ENCODE measurements at regions not wholly inside any gene's neighbourhood (a gene's known extent, or its start where the extent isn't known, plus 50 kb on each side); places are given as distances from the start of the nearest gene placed in this dataset.

DNA sequence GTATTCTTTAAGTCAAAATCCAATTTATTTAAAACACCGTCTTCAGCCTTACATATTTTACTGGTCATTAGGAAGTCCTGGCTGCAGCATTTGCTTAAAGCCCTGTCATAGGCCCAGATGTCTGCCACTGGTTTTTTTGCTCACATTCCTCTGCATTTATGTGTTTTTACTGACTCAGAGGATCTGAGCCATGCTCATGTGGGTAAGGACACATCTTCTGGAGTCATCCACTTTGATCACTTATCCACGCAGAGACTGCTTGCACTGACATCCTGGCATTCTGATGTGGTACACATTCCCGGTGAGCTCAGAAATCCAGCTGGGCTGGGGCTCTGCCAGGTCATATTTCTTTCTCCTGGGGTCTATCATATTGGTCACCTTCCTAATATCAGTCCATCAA is 531.7 kb upstream of the ARGLU1 start:
- no peak overlapping the region for H3K4me3 ChIP-seq (ENCODE audit: low read length)
- TF ChIP-seq ZNF274 (IDR thresholded peaks at IDR 0.05; ENCODE audit: low read depth, low read length) = no peak

DNA sequence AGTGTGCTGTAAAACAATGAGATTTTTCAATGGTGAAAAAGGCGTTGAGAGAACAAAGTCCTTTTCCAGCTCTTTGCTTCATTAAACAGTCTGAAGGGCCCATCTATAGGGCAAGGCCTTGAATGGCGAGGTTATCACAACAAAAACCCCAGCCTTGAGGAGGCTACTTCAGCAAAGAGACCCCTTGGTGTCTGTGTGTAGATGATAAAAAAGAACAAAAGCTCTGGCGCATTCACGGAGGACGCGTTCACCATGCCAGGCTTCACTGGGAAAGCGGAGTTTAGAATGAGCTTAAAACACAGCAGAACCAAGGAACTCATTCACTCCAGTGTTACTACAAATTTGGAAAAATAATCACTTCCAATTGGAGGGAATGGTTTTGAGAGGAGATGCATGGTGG is 530.0 kb upstream of the ARGLU1 start:
- TF ChIP-seq ZNF274 (IDR thresholded peaks at IDR 0.05; ENCODE audit: low read depth, low read length) = no peak
- no peak overlapping the region for H3K4me3 ChIP-seq (ENCODE audit: low read length)

DNA sequence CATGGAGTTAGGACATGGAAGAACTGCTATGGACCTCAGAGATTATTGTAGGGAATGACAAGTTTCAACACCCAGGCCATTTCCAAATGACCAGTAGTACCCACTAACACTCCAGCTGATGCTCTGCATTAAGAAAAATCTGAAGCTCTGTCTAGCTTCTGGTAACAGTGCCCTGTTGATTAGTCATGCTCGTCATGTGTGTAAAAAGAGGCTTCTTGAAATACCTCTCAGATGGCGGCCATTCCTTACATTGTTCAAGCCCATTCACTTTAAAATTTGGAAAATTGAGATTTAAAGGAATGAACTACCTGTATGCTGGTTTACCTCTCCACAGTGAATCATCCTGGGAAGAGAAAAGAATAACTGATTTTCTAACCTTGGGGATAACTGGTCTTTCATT is 527.9 kb upstream of the ARGLU1 start:
- no peak for TF ChIP-seq ZNF274 (IDR thresholded peaks at IDR 0.05; ENCODE audit: low read depth, low read length)
- H3K4me3 ChIP-seq (ENCODE audit: low read length) = no peak overlapping the region

DNA sequence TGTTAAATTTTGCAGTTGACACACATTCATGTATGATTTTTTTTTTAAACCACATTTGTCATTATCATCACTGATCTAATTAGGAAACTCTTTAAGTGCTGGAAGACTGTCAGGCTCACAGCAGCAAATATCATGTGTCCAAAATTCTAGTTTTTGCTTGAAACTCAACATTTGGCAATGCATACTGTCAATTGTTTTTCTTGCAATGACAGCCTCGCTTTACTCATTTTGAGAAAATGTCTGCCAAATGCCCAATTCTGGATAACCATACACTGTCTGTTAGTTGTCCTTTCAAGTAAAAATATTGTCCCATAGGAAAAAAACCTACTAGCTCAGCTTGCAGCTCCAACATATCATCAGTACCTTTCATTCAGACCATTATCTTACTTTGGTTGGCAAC is 523.9 kb upstream of the ARGLU1 start:
- H3K4me3 ChIP-seq (ENCODE audit: low read length) = no peak overlapping the region
- no peak for TF ChIP-seq ZNF274 (IDR thresholded peaks at IDR 0.05; ENCODE audit: low read depth, low read length)

DNA sequence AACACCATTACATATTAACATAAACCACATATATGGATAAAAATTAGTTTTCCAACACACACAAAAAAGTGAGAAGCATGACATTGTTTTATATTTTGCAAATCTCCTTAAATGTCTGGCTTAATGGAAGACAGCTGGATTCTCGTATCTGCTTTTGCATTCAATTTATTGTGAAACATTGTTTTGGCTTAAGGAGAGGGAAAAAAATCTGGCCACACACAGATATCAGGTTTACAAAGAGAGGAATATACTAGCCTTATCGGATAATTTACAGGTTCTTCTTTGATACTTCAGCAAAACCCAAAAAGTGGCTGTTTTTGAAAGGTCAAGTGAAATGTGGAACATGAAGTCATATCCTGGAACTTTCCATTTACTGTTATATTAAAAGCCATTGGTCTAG is 523.5 kb upstream of the ARGLU1 start:
- TF ChIP-seq ZNF274 (IDR thresholded peaks at IDR 0.05; ENCODE audit: low read depth, low read length) = no peak
- no peak overlapping the region for H3K4me3 ChIP-seq (ENCODE audit: low read length)

DNA sequence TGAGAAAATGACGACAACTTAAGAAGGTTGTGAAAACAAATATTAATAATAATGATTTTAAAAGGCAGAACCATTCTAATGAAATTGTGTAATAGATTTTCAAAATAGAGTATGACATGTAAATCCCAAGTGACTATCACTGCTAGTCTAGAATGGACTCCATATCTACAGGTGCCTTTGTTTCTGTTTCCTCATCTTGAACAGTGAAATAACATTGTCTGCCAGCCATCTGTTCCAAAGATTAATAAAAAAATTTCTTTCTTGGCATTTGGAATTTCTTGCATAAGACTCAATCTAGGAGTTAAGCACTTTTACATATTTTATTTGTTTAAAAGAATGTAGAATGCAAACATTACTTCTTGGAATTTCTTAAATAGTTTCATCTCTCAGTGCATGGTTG is 520.1 kb upstream of the ARGLU1 start:
- no peak overlapping the region for H3K4me3 ChIP-seq (ENCODE audit: low read length)
- TF ChIP-seq ZNF274 (IDR thresholded peaks at IDR 0.05; ENCODE audit: low read depth, low read length) = no peak

DNA sequence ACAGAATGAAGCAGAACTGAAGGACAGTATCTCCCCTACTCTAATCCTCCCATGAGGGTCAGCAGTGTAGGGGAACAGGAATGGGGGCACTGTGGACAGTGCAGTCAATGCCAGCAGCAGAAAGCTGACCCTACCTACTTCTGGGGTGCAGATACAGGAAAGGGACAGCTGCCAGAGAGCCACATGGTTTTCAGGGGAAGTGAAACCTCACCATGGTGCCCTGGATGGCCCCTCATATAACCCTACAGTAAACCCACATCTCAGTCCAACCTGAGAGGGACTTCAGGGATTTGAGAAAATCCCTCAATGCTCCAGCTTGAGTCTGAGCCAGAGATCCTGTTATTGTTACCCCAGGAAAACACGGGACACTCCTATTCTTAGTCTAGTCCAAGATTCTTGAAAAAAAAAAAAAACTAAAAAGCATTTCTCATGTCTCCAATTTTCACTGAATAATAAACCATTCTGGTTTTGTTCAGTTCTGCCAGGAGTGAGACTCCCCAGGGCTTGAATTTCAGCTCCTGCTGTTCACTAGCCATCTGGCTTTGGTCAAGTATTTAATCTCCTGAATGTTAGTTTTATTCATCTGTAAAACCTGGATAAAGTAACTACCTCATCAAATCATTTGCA is 511.6 kb upstream of the ARGLU1 start:
- TF ChIP-seq ZNF274 (IDR thresholded peaks at IDR 0.05; ENCODE audit: low read depth, low read length) = no peak
- no peak overlapping the region for H3K4me3 ChIP-seq (ENCODE audit: low read length)

DNA sequence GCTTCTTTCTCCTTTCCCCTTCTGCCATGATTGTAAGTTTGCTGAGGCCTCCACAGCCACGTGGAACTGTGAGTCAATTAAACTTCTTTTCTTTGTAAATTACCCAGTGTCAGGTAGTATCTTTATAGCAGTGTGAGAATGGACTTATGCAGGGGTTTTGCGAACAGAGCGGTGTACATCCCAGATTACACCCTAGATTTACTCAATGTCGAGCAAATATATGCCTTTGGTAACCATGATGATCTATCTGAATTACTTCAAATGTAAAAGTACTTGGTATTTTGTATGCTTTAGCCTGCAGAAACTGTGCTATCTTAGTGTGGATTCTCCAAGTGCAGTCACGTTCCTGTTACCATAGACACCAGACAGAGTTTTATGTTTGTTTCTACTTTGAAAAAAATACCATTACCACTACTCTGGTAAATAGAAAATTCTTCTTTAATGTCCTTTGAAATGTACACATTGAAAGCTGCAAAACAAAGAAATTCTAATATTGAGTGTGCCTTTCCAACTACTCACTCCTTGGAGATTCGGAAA is 510.4 kb upstream of the ARGLU1 start:
- TF ChIP-seq ZNF274 (IDR thresholded peaks at IDR 0.05; ENCODE audit: low read depth, low read length) = no peak
- H3K4me3 ChIP-seq (ENCODE audit: low read length) = no peak overlapping the region

DNA sequence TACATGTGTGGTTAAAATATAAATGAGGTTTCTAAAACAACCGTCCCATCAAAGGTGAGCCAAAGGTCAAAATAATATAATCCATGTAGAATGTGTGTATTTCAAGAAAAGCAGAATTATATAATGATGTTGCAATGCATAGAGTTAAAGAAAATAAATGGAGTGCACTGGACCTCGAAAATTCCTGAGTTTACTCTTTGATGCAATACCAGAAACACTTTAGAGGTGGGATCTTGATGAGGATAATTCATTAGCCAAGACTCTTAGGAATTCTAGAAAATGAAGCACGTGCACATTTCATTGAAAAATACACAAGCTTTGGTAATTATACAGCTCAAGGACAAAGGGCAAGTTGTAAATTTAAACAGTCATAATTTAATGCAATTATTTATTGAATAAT is 508.9 kb upstream of the ARGLU1 start:
- TF ChIP-seq ZNF274 (IDR thresholded peaks at IDR 0.05; ENCODE audit: low read depth, low read length) = no peak
- H3K4me3 ChIP-seq (ENCODE audit: low read length) = no peak overlapping the region

DNA sequence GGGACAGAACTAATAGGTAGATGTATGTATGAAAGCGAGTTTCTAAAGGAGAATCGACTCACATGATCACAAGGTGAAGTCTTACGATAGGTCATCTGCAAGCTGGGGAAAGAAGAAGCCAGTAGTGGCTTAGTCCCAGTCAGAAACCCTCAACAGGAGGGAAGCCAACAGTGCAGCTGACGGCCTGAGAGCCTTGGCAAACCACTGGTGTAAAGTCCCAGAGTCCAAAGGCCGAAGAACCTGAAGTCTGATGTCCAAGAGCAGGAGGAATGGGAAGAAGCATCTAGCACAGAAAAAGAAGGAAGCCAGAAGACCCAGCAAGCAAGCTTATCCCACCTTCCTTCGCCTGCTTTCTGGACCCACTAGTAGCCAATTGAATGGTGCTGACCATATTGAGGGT is 507.6 kb upstream of the ARGLU1 start:
- H3K4me3 ChIP-seq (ENCODE audit: low read length) = no peak overlapping the region
- no peak for TF ChIP-seq ZNF274 (IDR thresholded peaks at IDR 0.05; ENCODE audit: low read depth, low read length)

DNA sequence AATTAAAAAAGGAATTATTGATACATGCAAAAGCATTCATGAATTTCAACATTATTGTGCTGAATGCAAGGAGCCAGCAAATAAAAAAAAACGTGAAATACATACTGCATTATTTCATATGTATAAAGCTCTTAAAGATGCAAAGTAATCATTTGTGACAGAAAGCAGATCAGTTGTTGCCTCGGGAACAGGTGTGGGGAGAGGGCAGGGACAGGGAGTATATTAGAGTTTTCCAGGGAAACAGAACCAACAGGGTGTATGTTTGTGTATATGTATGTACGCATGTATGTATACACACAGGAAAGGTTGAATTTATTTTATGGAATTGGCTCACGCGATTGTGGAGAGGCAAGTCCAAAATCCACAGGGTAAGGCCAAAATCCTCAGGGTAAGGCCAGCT is 502.9 kb upstream of the ARGLU1 start:
- H3K4me3 ChIP-seq (ENCODE audit: low read length) = no peak overlapping the region
- TF ChIP-seq ZNF274 (IDR thresholded peaks at IDR 0.05; ENCODE audit: low read depth, low read length) = no peak

DNA sequence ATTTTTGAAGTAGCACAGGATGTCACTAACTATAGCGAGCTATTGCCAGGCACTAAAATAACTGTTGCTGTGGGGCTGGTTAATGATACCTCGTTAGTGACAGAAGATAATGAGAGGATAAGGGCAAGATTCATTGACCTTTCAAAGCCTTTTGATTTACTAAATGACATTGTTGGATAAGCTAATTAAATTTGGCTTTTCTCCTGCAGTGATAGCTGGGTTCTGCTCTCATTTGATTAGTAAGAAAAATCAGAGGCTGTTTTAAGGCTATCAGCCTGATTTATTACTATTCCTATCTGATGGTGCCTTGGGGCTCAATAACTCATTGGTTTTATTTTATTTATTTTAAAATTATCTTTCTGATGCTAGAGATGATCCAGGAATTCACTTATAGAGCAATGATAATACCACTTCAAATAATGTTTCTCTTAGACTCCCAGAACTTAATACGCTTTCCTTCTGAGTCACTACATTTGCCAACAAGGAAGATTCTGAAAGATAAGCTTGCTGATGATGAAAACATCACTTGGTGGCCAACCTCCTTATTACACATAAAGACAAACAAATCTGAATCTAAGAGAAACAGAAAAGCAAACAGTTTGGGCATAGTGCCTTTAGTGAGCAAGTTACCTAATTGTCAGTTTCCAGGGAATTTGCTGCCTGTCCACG is 501.3 kb upstream of the ARGLU1 start:
- no peak for TF ChIP-seq ZNF274 (IDR thresholded peaks at IDR 0.05; ENCODE audit: low read depth, low read length)
- no peak overlapping the region for H3K4me3 ChIP-seq (ENCODE audit: low read length)

DNA sequence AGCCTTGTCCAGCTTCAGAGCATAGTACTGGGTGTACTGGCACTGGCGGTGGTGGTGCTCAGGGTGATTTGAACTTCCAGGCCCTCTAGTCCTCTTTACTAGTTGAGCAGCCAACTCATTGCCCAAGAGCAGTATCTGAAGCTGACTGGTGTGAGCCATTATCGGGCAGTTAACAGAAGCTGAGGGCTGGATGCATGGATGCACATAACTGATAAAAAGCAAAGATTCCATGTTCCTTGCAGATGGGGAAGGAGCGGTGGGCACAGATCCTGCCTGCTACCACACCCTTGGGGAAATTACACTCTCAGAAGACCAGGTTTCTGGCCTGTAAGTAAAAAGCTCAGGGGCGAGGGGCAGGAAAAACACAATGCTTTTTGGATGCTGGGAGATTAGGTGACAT is 499.4 kb upstream of the ARGLU1 start:
- no peak for TF ChIP-seq ZNF274 (IDR thresholded peaks at IDR 0.05; ENCODE audit: low read depth, low read length)
- no peak overlapping the region for H3K4me3 ChIP-seq (ENCODE audit: low read length)

DNA sequence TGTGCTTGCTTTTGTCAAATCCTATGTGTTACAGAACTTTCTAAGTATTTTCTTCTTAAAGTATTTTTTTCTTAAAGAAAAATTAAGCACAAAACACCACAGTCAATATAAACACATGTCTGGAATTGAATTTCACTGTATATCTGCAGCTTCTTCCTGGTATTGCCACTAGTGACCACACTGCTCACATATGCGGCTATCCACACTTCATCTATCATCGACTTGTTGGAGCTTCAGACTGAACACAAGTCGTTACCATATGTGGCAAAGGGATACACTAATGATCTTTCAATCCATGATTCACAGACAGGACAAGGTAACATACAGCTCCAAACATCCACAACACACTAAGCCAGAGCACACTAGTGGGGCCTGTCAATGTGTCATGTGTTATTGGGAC is 498.4 kb upstream of the ARGLU1 start:
- H3K4me3 ChIP-seq (ENCODE audit: low read length) = no peak overlapping the region
- TF ChIP-seq ZNF274 (IDR thresholded peaks at IDR 0.05; ENCODE audit: low read depth, low read length) = no peak

DNA sequence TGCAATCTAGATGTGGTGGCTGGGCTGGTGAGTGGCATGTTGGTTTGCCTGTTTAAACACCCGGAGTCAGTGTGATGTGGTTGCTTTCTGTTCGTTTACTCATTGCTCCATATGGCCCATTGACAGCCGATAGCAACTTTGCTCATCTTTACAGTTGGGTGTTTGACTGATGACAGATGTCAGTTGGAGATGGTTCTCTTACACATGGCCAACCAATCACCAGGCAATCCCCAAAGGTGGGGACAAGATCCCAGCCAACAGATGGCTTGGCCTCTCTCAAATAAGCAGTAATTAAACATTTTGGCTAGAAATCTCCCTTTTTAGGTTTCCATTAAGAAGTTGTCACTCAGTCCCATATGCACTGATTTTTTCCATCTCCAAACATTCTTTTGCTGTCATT is 497.1 kb upstream of the ARGLU1 start:
- TF ChIP-seq ZNF274 (IDR thresholded peaks at IDR 0.05; ENCODE audit: low read depth, low read length) = no peak
- no peak overlapping the region for H3K4me3 ChIP-seq (ENCODE audit: low read length)
